H9 (cell line): ENCODE measurements at regions not wholly inside any gene's neighbourhood (a gene's known extent, or its start where the extent isn't known, plus 50 kb on each side); places are given as distances from the start of the nearest gene placed in this dataset.

Experiments
- DNase-seq: peaks from one replicate; pipeline ENCODE4 v3.0.0-alpha.2; 2017
- H2AFZ ChIP-seq: one replicate; pipeline ENCODE4 v1.6.1; 2013; ENCODE audit warnings: mild to moderate bottlenecking, low read length, control low read depth, moderate library complexity
- H2AK5ac ChIP-seq: 2 replicates; pipeline ENCODE4 v1.6.1; 2013; ENCODE audit warnings: low read length, control low read depth, mixed read lengths; ENCODE audit not compliant: insufficient read length
- H2BK120ac ChIP-seq: one replicate; pipeline ENCODE4 v1.6.1; 2013; ENCODE audit warnings: low read depth, mild to moderate bottlenecking, low read length, control low read depth, inconsistent platforms; ENCODE audit not compliant: poor library complexity, severe bottlenecking
- H2BK12ac ChIP-seq: 2 replicates; pipeline ENCODE4 v1.6.1; 2013; ENCODE audit warnings: low read length, control low read depth, mixed read lengths, low read depth; ENCODE audit not compliant: insufficient read length
- H2BK15ac ChIP-seq: 2 replicates; pipeline ENCODE4 v1.6.1; 2013; ENCODE audit warnings: low read depth, low read length, control low read depth
- H2BK20ac ChIP-seq: one replicate; pipeline ENCODE4 v1.6.1; 2013; ENCODE audit warnings: low read depth, mild to moderate bottlenecking, low read length, control low read depth, inconsistent platforms; ENCODE audit not compliant: poor library complexity, severe bottlenecking
- H2BK5ac ChIP-seq: 2 replicates; pipeline ENCODE4 v1.6.1; 2013; ENCODE audit warnings: low read length, control low read depth, mixed read lengths; ENCODE audit not compliant: insufficient read length
- H3K14ac ChIP-seq: 2 replicates; pipeline ENCODE4 v1.6.1; 2013; ENCODE audit warnings: low read length, control low read depth; ENCODE audit not compliant: insufficient read depth
- H3K18ac ChIP-seq: 2 replicates; pipeline ENCODE4 v1.6.1; 2013; ENCODE audit warnings: low read depth, mild to moderate bottlenecking, mixed read lengths, low read length, control low read depth; ENCODE audit not compliant: insufficient read length
- H3K23ac ChIP-seq: 2 replicates; pipeline ENCODE4 v1.6.1; 2013; ENCODE audit warnings: low read length, control low read depth, mixed read lengths, low read depth; ENCODE audit not compliant: insufficient read length
- H3K23me2 ChIP-seq: 2 replicates; pipeline ENCODE4 v1.6.1; 2013; ENCODE audit warnings: low read depth, mild to moderate bottlenecking, mixed read lengths, low read length, control low read depth; ENCODE audit not compliant: insufficient read length, poor library complexity, severe bottlenecking
- H3K27ac ChIP-seq: 2 replicates; pipeline ENCODE4 v1.5.1; 2013; ENCODE audit warnings: low read length, control low read depth, mixed read lengths, low read depth; ENCODE audit not compliant: insufficient read length
- H3K27me3 ChIP-seq: 2 replicates; pipeline ENCODE4 v1.6.1; 2013; ENCODE audit warnings: low read length, control low read depth, inconsistent platforms; ENCODE audit not compliant: insufficient read depth
- H3K4ac ChIP-seq: 2 replicates; pipeline ENCODE4 v1.6.1; 2013; ENCODE audit warnings: low read depth, mild to moderate bottlenecking, control low read depth, inconsistent platforms, low read length, moderate library complexity
- H3K4me1 ChIP-seq: 2 replicates; pipeline ENCODE4 v1.6.1; 2013; ENCODE audit warnings: low read length, control low read depth, inconsistent platforms; ENCODE audit not compliant: insufficient read depth
- H3K4me2 ChIP-seq: 2 replicates; pipeline ENCODE4 v1.6.1; 2013; ENCODE audit warnings: low read length, control low read depth, mixed read lengths; ENCODE audit not compliant: insufficient read length, insufficient read depth
- H3K56ac ChIP-seq: 2 replicates; pipeline ENCODE4 v1.6.1; 2013; ENCODE audit warnings: low read depth, mild to moderate bottlenecking, mixed read lengths, low read length, control low read depth; ENCODE audit not compliant: insufficient read length
- H3K79me1 ChIP-seq: 2 replicates; pipeline ENCODE4 v1.6.1; 2013; ENCODE audit warnings: low read depth, mild to moderate bottlenecking, moderate library complexity, low read length, control low read depth, inconsistent platforms; ENCODE audit not compliant: insufficient read depth, poor library complexity, severe bottlenecking
- H3K79me2 ChIP-seq: 2 replicates; pipeline ENCODE4 v1.6.1; 2013; ENCODE audit warnings: low read length, control low read depth, inconsistent platforms; ENCODE audit not compliant: insufficient read depth
- H3K9ac ChIP-seq: 2 replicates; pipeline ENCODE4 v1.6.1; 2013; ENCODE audit warnings: low read length, control low read depth, mixed read lengths; ENCODE audit not compliant: insufficient read length; ENCODE audit errors: extremely low read depth
- H3K9me3 ChIP-seq: one replicate; pipeline ENCODE4 v1.6.1; 2013; ENCODE audit warnings: low read depth, low read length, inconsistent platforms; ENCODE audit not compliant: control insufficient read depth
- H3T11ph ChIP-seq: one replicate; pipeline ENCODE4 v1.6.1; 2013; ENCODE audit warnings: mild to moderate bottlenecking, low read length, control low read depth, inconsistent platforms
- H4K20me1 ChIP-seq: one replicate; pipeline ENCODE4 v1.6.1; 2013; ENCODE audit not compliant: control insufficient read depth, insufficient read length, insufficient read depth
- H4K5ac ChIP-seq: 2 replicates; pipeline ENCODE4 v1.6.1; 2013; ENCODE audit warnings: low read depth, mild to moderate bottlenecking, mixed read lengths, low read length, control low read depth; ENCODE audit not compliant: insufficient read length
- H4K8ac ChIP-seq: replicated peaks from 2 replicates; pipeline ENCODE4 v1.6.1; 2013; ENCODE audit warnings: low read length, control low read depth, mixed read lengths, low read depth; ENCODE audit not compliant: insufficient read length
- H4K91ac ChIP-seq: 2 replicates; pipeline ENCODE4 v1.6.1; 2013; ENCODE audit warnings: low read depth, mild to moderate bottlenecking, moderate library complexity, mixed read lengths, low read length, control low read depth; ENCODE audit not compliant: insufficient read length
- H3K27ac Mint-ChIP-seq, 3 experiments: 2 replicates in 2 of 3; 3 replicates in 1 of 3; pipeline ENCODE4 v1.8.0; 2020 to 2021; ENCODE audit warnings: mixed read lengths in 3 of 3, mild to moderate bottlenecking in 1 of 3, moderate library complexity in 1 of 3
- H3K27me3 Mint-ChIP-seq: 2 replicates; pipeline ENCODE4 v1.8.0; 2021; ENCODE audit warnings: low read depth, mild to moderate bottlenecking, moderate library complexity, mixed read lengths
- H3K36me3 Mint-ChIP-seq, 3 experiments: 2 replicates in 2 of 3; 3 replicates in 1 of 3; pipeline ENCODE4 v1.8.0; 2020 to 2021; ENCODE audit warnings: low read depth in 3 of 3, mixed read lengths in 3 of 3; ENCODE audit not compliant: insufficient read depth in 1 of 3
- H3K4me1 Mint-ChIP-seq, 2 experiments: 2 replicates each; pipeline ENCODE4 v1.8.0; 2020; ENCODE audit warnings: mixed read lengths in 2 of 2
- H3K4me3 Mint-ChIP-seq, 2 experiments: 2 replicates in 1 of 2; 3 replicates in 1 of 2; pipeline ENCODE4 v1.8.0; 2020 to 2021; ENCODE audit warnings: mild to moderate bottlenecking in 2 of 2, mixed read lengths in 2 of 2, moderate library complexity in 1 of 2
- H3K9me3 Mint-ChIP-seq, 2 experiments: 2 replicates in 1 of 2; 3 replicates in 1 of 2; pipeline ENCODE4 v1.8.0; 2020; ENCODE audit warnings: mild to moderate bottlenecking in 2 of 2, mixed read lengths in 2 of 2, moderate library complexity in 1 of 2
- CTCF ChIP-seq: fragments of 200-600 bp; sonication (generic); conservative IDR thresholded peaks from 3 replicates; pipeline ENCODE4 v1.8.0; 2021; ENCODE audit warnings: antibody characterized with exemption, mild to moderate bottlenecking
- WGBS: extraction: QIAGEN DNeasy Blood & Tissue Kit; methylation state at CpG from one replicate; pipeline ENCODE4 v1.1.7; 2013; ENCODE audit warnings: missing lambda C conversion rate, low lambda C conversion rate, mixed read lengths; ENCODE audit not compliant: insufficient read length; ENCODE audit errors: extremely low coverage; 5-methylcytosine and 5-hydroxymethylcytosine counted together

- Histone ChIP-seq H4K5ac (no peak overlapping the region), H3K23me2 (no peaks in the 10 kb centered on the region), H3K14ac (no peak overlapping the region; the same call in 1 of the 2 replicates), H3K27me3 (no peaks in the 10 kb centered on the region), H3K9ac (no peak overlapping the region), H3K56ac (no peak overlapping the region), H3K23ac (no peak overlapping the region), H3K79me1 (no peaks in the 10 kb centered on the region), H2BK120ac (no peak overlapping the region), H4K91ac (no peak overlapping the region), H2AFZ (no peak overlapping the region), H3K18ac (no peak overlapping the region), H2BK15ac (no peak overlapping the region), H2AK5ac (no peak overlapping the region), H3K9me3 (no peaks in the 10 kb centered on the region), H3K79me2 (no peaks in the 10 kb centered on the region), H2BK20ac (no peak overlapping the region), H3K4me1 (no peaks in the 10 kb centered on the region), H2BK12ac (no peak overlapping the region), H3T11ph (no peak overlapping the region), H3K4ac (no peak overlapping the region), H2BK5ac (no peak overlapping the region), H4K20me1 (no peaks in the 10 kb centered on the region), H4K8ac (no peak overlapping the region), H3K4me2 (no peak overlapping the region), H3K27ac (no peak overlapping the region)
- H3K9me3 Mint-ChIP-seq = peaks cover 10 to 11% of the 10 kb centered on the region in 2 experiments; a peak in 3 of 5 replicates
- no peaks in the 10 kb centered on the region for H3K27me3 Mint-ChIP-seq
- no peak for TF ChIP-seq CTCF
- WGBS = no CpG with 5 or more reads among the region's 7 CpGs
- H3K27ac Mint-ChIP-seq = no peak overlapping the region
- DNase-seq = no peak
- H3K4me1 Mint-ChIP-seq = no peaks in the 10 kb centered on the region
- no peak overlapping the region for H3K4me3 Mint-ChIP-seq
- peaks cover 3 to 7% (median 4%) of the 10 kb centered on the region in 3 experiments for H3K36me3 Mint-ChIP-seq
Measured at GRCh38 chr19:31448221-31448657, 99.0 kb upstream of the TSHZ3 start.
